ENCODE measurements at regions not wholly inside any gene's neighbourhood (a gene's known extent, or its start where the extent isn't known, plus 50 kb on each side); places are given as distances from the start of the nearest gene placed in this dataset.

- TF ChIP-seq EP300 (IDR thresholded peaks at IDR 0.05): no peak
- no peak for TF ChIP-seq POLR2AphosphoS5 (IDR thresholded peaks at IDR 0.05)
- no peak for TF ChIP-seq POLR2A (IDR thresholded peaks at IDR 0.05; ENCODE audit: low read depth)
Observed at GRCh38 chr3:3278073-3278472, 98.6 kb upstream of the CRBN start.
